ENCODE measurements at regions not wholly inside any gene's neighbourhood (a gene's known extent, or its start where the extent isn't known, plus 50 kb on each side); places are given as distances from the start of the nearest gene placed in this dataset.

GRCh38 chr11:119578521-119579191, 150.3 kb downstream of the NECTIN1 start:
- TF ChIP-seq EZH2 (IDR thresholded peaks at IDR 0.05; ENCODE audit: insufficient read depth, poor library complexity, severe bottlenecking) (no peak), EZH2phosphoT487 (IDR thresholded peaks at IDR 0.05; ENCODE audit: insufficient read depth, low read depth) (no peak)
